Parathyroid adenoma (tissue), 2 donors: ENCODE measurements at regions not wholly inside any gene's neighbourhood (a gene's known extent, or its start where the extent isn't known, plus 50 kb on each side); places are given as distances from the start of the nearest gene placed in this dataset.

ENCODE experiments used
- H2AFZ ChIP-seq: fragments of 300-600 bp; sonication (generic); one replicate; pipeline ENCODE4 v1.7.0; 2017; ENCODE audit warnings: antibody characterized with exemption, mild to moderate bottlenecking
- H3K27ac ChIP-seq: fragments of 300-600 bp; sonication (generic); one replicate; pipeline ENCODE4 v1.7.0; 2017
- H3K27me3 ChIP-seq: fragments of 300-600 bp; sonication (generic); one replicate; pipeline ENCODE4 v1.7.0; 2017; ENCODE audit warnings: low read length; ENCODE audit not compliant: control insufficient read depth, insufficient read depth
- H3K36me3 ChIP-seq: fragments of 300-600 bp; sonication (generic); one replicate; pipeline ENCODE4 v1.7.0; 2017; ENCODE audit warnings: low read length; ENCODE audit not compliant: control insufficient read depth, insufficient read depth
- H3K4me1 ChIP-seq: fragments of 300-600 bp; sonication (generic); one replicate; pipeline ENCODE4 v1.7.0; 2017; ENCODE audit warnings: control low read depth
- H3K4me2 ChIP-seq: fragments of 300-600 bp; sonication (generic); one replicate; pipeline ENCODE4 v1.7.0; 2017; ENCODE audit warnings: low read length
- H3K4me3 ChIP-seq: fragments of 300-600 bp; sonication (generic); one replicate; pipeline ENCODE4 v1.7.0; 2017; ENCODE audit warnings: low read depth, low read length
- H3K79me2 ChIP-seq: fragments of 300-600 bp; sonication (generic); one replicate; pipeline ENCODE4 v1.7.0; 2017; ENCODE audit warnings: control low read depth
- H3K9ac ChIP-seq: fragments of 300-600 bp; sonication (generic); one replicate; pipeline ENCODE4 v1.7.0; 2017; ENCODE audit warnings: mild to moderate bottlenecking
- H3K9me3 ChIP-seq: fragments of 300-600 bp; sonication (generic); one replicate; pipeline ENCODE4 v1.7.0; 2017; ENCODE audit warnings: low read length; ENCODE audit not compliant: control insufficient read depth
- CTCF ChIP-seq: fragments of 300-600 bp; sonication (generic); IDR thresholded peaks from one replicate; pipeline ENCODE4 v1.7.0; 2017; ENCODE audit warnings: antibody characterized with exemption, mild to moderate bottlenecking
- donor health status: primary hyperparathyroidism.

- Histone ChIP-seq H3K4me2 (no peak overlapping the region), H3K9ac (no peak overlapping the region), H3K36me3 (no peaks in the 10 kb centered on the region), H2AFZ (no peak overlapping the region), H3K4me3 (no peak overlapping the region), H3K79me2 (no peaks in the 10 kb centered on the region), H3K27ac (no peak overlapping the region), H3K9me3 (no peaks in the 10 kb centered on the region), H3K27me3 (no peaks in the 10 kb centered on the region), H3K4me1 (no peaks in the 10 kb centered on the region)
- TF ChIP-seq CTCF: no peak
These were observed 568.9 kb upstream of the ADGRL4 start for GRCh38 chr1:79575424-79575823.

- Histone ChIP-seq H2AFZ (no peak overlapping the region), H3K36me3 (no peaks in the 10 kb centered on the region), H3K9me3 (no peaks in the 10 kb centered on the region), H3K79me2 (no peaks in the 10 kb centered on the region), H3K27ac (no peak overlapping the region), H3K27me3 (no peaks in the 10 kb centered on the region), H3K4me2 (no peak overlapping the region), H3K4me3 (no peak overlapping the region), H3K4me1 (no peaks in the 10 kb centered on the region), H3K9ac (no peak overlapping the region)
- TF ChIP-seq CTCF: no peak
These were observed 561.9 kb upstream of the ADGRL4 start for GRCh38 chr1:79568411-79568810.

GRCh38 chr1:79561521-79561978 is 555.0 kb upstream of the ADGRL4 start:
- Histone ChIP-seq H3K9me3 (no peaks in the 10 kb centered on the region), H2AFZ (no peak overlapping the region), H3K4me1 (no peaks in the 10 kb centered on the region), H3K4me2 (no peak overlapping the region), H3K27me3 (no peaks in the 10 kb centered on the region), H3K79me2 (no peaks in the 10 kb centered on the region), H3K4me3 (no peak overlapping the region), H3K36me3 (no peaks in the 10 kb centered on the region), H3K9ac (no peak overlapping the region), H3K27ac (no peak overlapping the region)
- no peak for TF ChIP-seq CTCF

GRCh38 chr1:79556189-79556588 is 549.7 kb upstream of the ADGRL4 start:
- no peak overlapping the region for H3K9ac ChIP-seq
- H3K27ac ChIP-seq: no peak overlapping the region
- H3K27me3 ChIP-seq: no peaks in the 10 kb centered on the region
- no peak overlapping the region for H3K4me2 ChIP-seq
- no peaks in the 10 kb centered on the region for H3K9me3 ChIP-seq
- H3K4me1 ChIP-seq: no peaks in the 10 kb centered on the region
- no peak for TF ChIP-seq CTCF
- no peaks in the 10 kb centered on the region for H3K79me2 ChIP-seq
- H3K4me3 ChIP-seq: no peak overlapping the region
- H2AFZ ChIP-seq: no peak overlapping the region
- H3K36me3 ChIP-seq: no peaks in the 10 kb centered on the region

GRCh38 chr1:79554688-79555087 is 548.2 kb upstream of the ADGRL4 start:
- no peak for TF ChIP-seq CTCF
- H2AFZ ChIP-seq: no peak overlapping the region
- H3K4me1 ChIP-seq: no peaks in the 10 kb centered on the region
- no peak overlapping the region for H3K4me3 ChIP-seq
- H3K36me3 ChIP-seq: no peaks in the 10 kb centered on the region
- no peaks in the 10 kb centered on the region for H3K79me2 ChIP-seq
- no peak overlapping the region for H3K9ac ChIP-seq
- no peak overlapping the region for H3K27ac ChIP-seq
- no peak overlapping the region for H3K4me2 ChIP-seq
- H3K27me3 ChIP-seq: no peaks in the 10 kb centered on the region
- no peaks in the 10 kb centered on the region for H3K9me3 ChIP-seq
